ENCODE measurements at regions not wholly inside any gene's neighbourhood (a gene's known extent, or its start where the extent isn't known, plus 50 kb on each side); places are given as distances from the start of the nearest gene placed in this dataset.

GRCh38 chr11:45343444-45343843 is 57.3 kb upstream of the SYT13 start:
- no peak overlapping the region for H3K9ac ChIP-seq (ENCODE audit: low read depth in 1 of 2, low read length in 2 of 2)

More at GRCh38 chr11:45343444-45343843, 57.3 kb upstream of the SYT13 start:
- no peaks in the 10 kb centered on the region for H3K36me3 ChIP-seq (ENCODE audit: control insufficient read depth in 4 of 4, insufficient read depth in 3 of 4, low read depth in 1 of 4, low read length in 3 of 4)
- peaks cover 0 to 8% (median 3%) of the 10 kb centered on the region in 4 donors for H3K4me1 ChIP-seq (ENCODE audit: control insufficient read depth in 4 of 4, insufficient read depth in 4 of 4, low read length in 3 of 4)
- no peaks in the 10 kb centered on the region for H3K9me3 ChIP-seq (ENCODE audit: control insufficient read depth in 4 of 4, low read length in 3 of 4)
- H3K4me3 ChIP-seq (ENCODE audit: low read depth in 1 of 3, low read length in 3 of 3) = no peak overlapping the region
- TF ChIP-seq FOXA1 (IDR thresholded peaks at IDR 0.05) = no peak
- no peak for TF ChIP-seq NR2F2 (IDR thresholded peaks at IDR 0.05)
- no peak for TF ChIP-seq ZBTB33 (IDR thresholded peaks at IDR 0.05)
- TF ChIP-seq HNF4G (IDR thresholded peaks at IDR 0.05) = no peak
- TF ChIP-seq RAD21 (IDR thresholded peaks at IDR 0.05) = no peak
- no peak for TF ChIP-seq REST (IDR thresholded peaks at IDR 0.05)
- no peak for TF ChIP-seq ATF3 (IDR thresholded peaks at IDR 0.05)
- no peak for TF ChIP-seq CTCF (IDR thresholded peaks at IDR 0.05; ENCODE audit: low read depth, low read length, missing input control)
- no peak for TF ChIP-seq GABPA (IDR thresholded peaks at IDR 0.05 in 1 of 2, conservative IDR thresholded peaks at IDR 0.05 in 1 of 2)
- no peak for TF ChIP-seq HNF4A (conservative IDR thresholded peaks at IDR 0.05)
- TF ChIP-seq RXRA (IDR thresholded peaks at IDR 0.05) = no peak
- TF ChIP-seq YY1 (IDR thresholded peaks at IDR 0.05) = no peak
- TF ChIP-seq MAX (IDR thresholded peaks at IDR 0.05) = no peak
- peaks cover 0 to 3% (median 0%) of the 10 kb centered on the region in 4 donors for H3K27me3 ChIP-seq (ENCODE audit: control insufficient read depth in 4 of 4, insufficient read depth in 4 of 4, low read length in 3 of 4)
- no peak overlapping the region for H3K27ac ChIP-seq (ENCODE audit: low read depth in 1 of 2, low read length in 2 of 2)
- DNase-seq (ENCODE audit: low spot score) = no peak

Data from liver (tissue), 7 donors.